HCT116 (cell line): ENCODE measurements at regions not wholly inside any gene's neighbourhood (a gene's known extent, or its start where the extent isn't known, plus 50 kb on each side); places are given as distances from the start of the nearest gene placed in this dataset.

Source experiments
- ATAC-seq: fragments of 200-7000 bp; cut with Tn5 transposase; 2 replicates; pipeline ENCODE4 v1.9.1; 2020; ENCODE audit warnings: mild to moderate bottlenecking, moderate library complexity
- BruUV-seq: library from RNA; stranded (reverse); fragments of 400-500 nt; replicated peaks from 2 replicates; lab custom pipeline; 2021; lab: Mats Ljungman, UMichigan
- CTCF ChIA-PET: fragments of 300-600 bp; sonication (Branson Sonifier 250); formaldehyde crosslinking; loops from one replicate; lab custom pipeline; 2021; ENCODE audit warnings: antibody characterized with exemption; lab: Charles Lee
- POLR2A ChIA-PET: fragments of 300-600, 350-600 bp; sonication (Branson Sonifier 250); formaldehyde crosslinking; loops from one replicate; lab custom pipeline; 2021; ENCODE audit warnings: antibody characterized with exemption; lab: Charles Lee
- RAD21 ChIA-PET, 2 experiments: fragments of 300-600 bp; sonication (Branson Sonifier 250); formaldehyde crosslinking; loops; one replicate each; lab custom pipeline; 2023; ENCODE audit warnings: low total read pairs in 2 of 2; ENCODE audit not compliant: uncharacterized antibody in 2 of 2, unreplicated experiment in 2 of 2, low non-redundant PET in 1 of 2; lab: Charles Lee
- DNase-seq: peaks from one replicate; pipeline ENCODE4 v3.0.0-alpha.2; 2010; ENCODE audit warnings: low read depth, low spot score
- H2AFZ ChIP-seq: fragments of 200-600 bp; shearing (Covaris generic), sonication (generic); 2 replicates; pipeline ENCODE4 v1.6.1; 2017; ENCODE audit warnings: low read depth, mixed run types, mixed read lengths, antibody characterized with exemption, low read length; ENCODE audit not compliant: poor library complexity, severe bottlenecking
- H3K27ac ChIP-seq: 2 replicates; pipeline ENCODE4 v1.5.1; 2012; ENCODE audit warnings: low read depth, low read length
- H3K27me3 ChIP-seq: fragments of 200-600 bp; sonication (generic); 2 replicates; pipeline ENCODE4 v1.6.1; 2016; ENCODE audit warnings: mixed run types, low read length, mixed read lengths; ENCODE audit not compliant: insufficient read depth
- H3K36me3 ChIP-seq, 2 experiments: fragments of 200-500 bp in 1 of 2; fragments of 200-600 bp in 1 of 2; sonication (Bioruptor generic) in 1 of 2; sonication (generic) in 1 of 2; 2 replicates each; pipeline versions ENCODE4 v1.5.1 to v1.6.1; 2014 to 2016; ENCODE audit warnings: low read length in 2 of 2, inconsistent platforms in 1 of 2, mixed read lengths in 1 of 2, mixed run types in 1 of 2; ENCODE audit not compliant: insufficient read depth in 2 of 2, control insufficient read depth in 1 of 2
- H3K4me1 ChIP-seq, 2 experiments: fragments of 200-600 bp in 1 of 2; sonication (generic) in 1 of 2; 2 replicates each; pipeline versions ENCODE4 v1.5.1 to v1.6.1; 2012 to 2017; ENCODE audit warnings: low read length in 2 of 2, inconsistent platforms in 1 of 2, mild to moderate bottlenecking in 1 of 2, mixed read lengths in 1 of 2, mixed run types in 1 of 2, moderate library complexity in 1 of 2; ENCODE audit not compliant: insufficient read depth in 2 of 2, control insufficient read depth in 1 of 2
- H3K4me2 ChIP-seq: fragments of 200-600 bp; sonication (generic); 2 replicates; pipeline ENCODE4 v1.6.1; 2017; ENCODE audit warnings: mixed run types, low read length, mixed read lengths
- H3K4me3 ChIP-seq, 2 experiments: fragments of 200-600 bp in 1 of 2; sonication (generic) in 1 of 2; replicated peaks in 1 of 2; 2 replicates each; pipeline ENCODE4 v1.5.1; 2011 to 2016; ENCODE audit warnings: low read length in 2 of 2, control low read depth in 1 of 2, low read depth in 1 of 2, mild to moderate bottlenecking in 1 of 2, mixed read lengths in 1 of 2, mixed run types in 1 of 2
- H3K79me2 ChIP-seq: fragments of 200-600 bp; sonication (generic); 2 replicates; pipeline ENCODE4 v1.6.1; 2017; ENCODE audit warnings: mild to moderate bottlenecking, mixed run types, low read length, moderate library complexity, mixed read lengths; ENCODE audit not compliant: insufficient read depth
- H3K9ac ChIP-seq: fragments of 200-600 bp; sonication (generic); 2 replicates; pipeline ENCODE4 v1.6.1; 2016; ENCODE audit warnings: low read length, mixed read lengths
- H3K9me2 ChIP-seq: fragments of 200-600 bp; sonication (generic), shearing (Covaris generic); 2 replicates; pipeline ENCODE4 v1.6.1; 2017; ENCODE audit warnings: mixed run types, mild to moderate bottlenecking, moderate library complexity; ENCODE audit not compliant: insufficient read depth
- H3K9me3 ChIP-seq, 2 experiments: fragments of 200-500 bp in 1 of 2; fragments of 200-600 bp in 1 of 2; sonication (Bioruptor generic) in 1 of 2; sonication (generic) in 1 of 2; 2 replicates each; pipeline ENCODE4 v1.6.1; 2014 to 2017; ENCODE audit warnings: low read length in 2 of 2, mixed read lengths in 2 of 2, inconsistent platforms in 1 of 2, low read depth in 1 of 2, mild to moderate bottlenecking in 1 of 2, mixed run types in 1 of 2, moderate library complexity in 1 of 2; ENCODE audit not compliant: control insufficient read depth in 1 of 2, insufficient read depth in 1 of 2
- H4K20me1 ChIP-seq: fragments of 200-600 bp; sonication (generic), shearing (Covaris generic); 2 replicates; pipeline ENCODE4 v1.6.1; 2017; ENCODE audit warnings: mixed run types, mild to moderate bottlenecking, moderate library complexity; ENCODE audit not compliant: insufficient read depth
- CBX3 ChIP-seq: IDR thresholded peaks from 2 replicates; pipeline ENCODE4 v1.6.1; 2012; ENCODE audit warnings: low read depth
- CEBPB ChIP-seq: IDR thresholded peaks from 2 replicates; pipeline ENCODE4 v1.6.1; 2012; ENCODE audit warnings: low read depth
- EGR1 ChIP-seq: IDR thresholded peaks from 2 replicates; pipeline ENCODE4 v1.6.1; 2012; ENCODE audit warnings: low read depth
- ELF1 ChIP-seq: IDR thresholded peaks from 2 replicates; pipeline ENCODE4 v1.6.1; 2012; ENCODE audit warnings: low read depth, borderline replicate concordance
- EZH2 ChIP-seq: fragments of 200-600 bp; sonication (generic); IDR thresholded peaks from 2 replicates; pipeline ENCODE4 v1.6.1; 2017; ENCODE audit warnings: antibody characterized with exemption, mixed run types
- EZH2phosphoT487 ChIP-seq: fragments of 200-600 bp; IDR thresholded peaks from 2 replicates; pipeline ENCODE4 v1.6.1; 2018; ENCODE audit warnings: antibody characterized with exemption, borderline replicate concordance
- FOSL1 ChIP-seq: IDR thresholded peaks from 2 replicates; pipeline ENCODE4 v1.6.1; 2012; ENCODE audit warnings: low read depth
- JUND ChIP-seq: IDR thresholded peaks from 2 replicates; pipeline ENCODE4 v1.6.1; 2012
- POLR2A ChIP-seq: IDR thresholded peaks from 2 replicates; pipeline ENCODE4 v1.7.0; 2011; ENCODE audit warnings: borderline replicate concordance; ENCODE audit not compliant: insufficient read depth, insufficient read length; ENCODE audit errors: extremely low read depth
- POLR2AphosphoS5 ChIP-seq: IDR thresholded peaks from 2 replicates; pipeline ENCODE4 v1.6.1; 2011; ENCODE audit warnings: mild to moderate bottlenecking, low read depth, low read length, moderate library complexity
- SP1 ChIP-seq: IDR thresholded peaks from 2 replicates; pipeline ENCODE4 v1.6.1; 2012; ENCODE audit warnings: low read depth
- SRF ChIP-seq: IDR thresholded peaks from 2 replicates; pipeline ENCODE4 v1.6.1; 2012; ENCODE audit warnings: low read depth
- ZNF274 ChIP-seq: fragments of 200-500 bp; sonication (Bioruptor generic); IDR thresholded peaks from 2 replicates; pipeline ENCODE4 v1.6.1; 2014; ENCODE audit warnings: mild to moderate bottlenecking, low read depth, low read length, inconsistent platforms
- intact Hi-C: fragments of 100-400 bp; cut with micrococcal nuclease; formaldehyde crosslinking; loops from 2 replicates; pipeline ENCODE4 v1.10.0; 2022
- TF ChIP-seq, protein P1 (sequence below): IDR thresholded peaks from 2 replicates; pipeline ENCODE4 v1.6.1; 2011; ENCODE audit warnings: mild to moderate bottlenecking, low read length, moderate library complexity; ENCODE audit not compliant: insufficient replicate concordance; ENCODE audit errors: extremely low read depth
- TF ChIP-seq, protein P2 (sequence below): IDR thresholded peaks from 2 replicates; pipeline ENCODE4 v1.6.1; 2012

DNA sequence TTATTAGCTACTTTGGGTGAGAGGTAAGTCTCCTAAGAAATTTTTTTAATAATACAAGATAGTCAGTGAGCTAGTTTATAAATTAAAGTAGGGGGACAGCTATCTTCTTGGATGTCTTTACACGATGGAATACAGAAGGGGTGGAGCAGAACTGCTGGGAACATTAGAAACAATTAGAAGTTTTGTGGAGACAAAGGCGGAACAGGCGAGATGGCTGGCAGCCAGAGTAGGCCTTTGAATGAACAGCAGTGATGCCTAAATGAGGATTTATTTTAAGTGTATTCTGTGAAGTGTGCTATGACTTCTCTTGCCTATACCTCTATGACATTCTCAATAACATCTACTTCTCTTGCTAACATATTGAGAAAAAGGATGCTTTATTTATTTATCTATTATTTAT lies 1345.3 kb upstream of the SEL1L start:
- Histone ChIP-seq H4K20me1 (no peaks in the 10 kb centered on the region), H3K79me2 (no peaks in the 10 kb centered on the region)
- TF ChIP-seq, protein P1, sequence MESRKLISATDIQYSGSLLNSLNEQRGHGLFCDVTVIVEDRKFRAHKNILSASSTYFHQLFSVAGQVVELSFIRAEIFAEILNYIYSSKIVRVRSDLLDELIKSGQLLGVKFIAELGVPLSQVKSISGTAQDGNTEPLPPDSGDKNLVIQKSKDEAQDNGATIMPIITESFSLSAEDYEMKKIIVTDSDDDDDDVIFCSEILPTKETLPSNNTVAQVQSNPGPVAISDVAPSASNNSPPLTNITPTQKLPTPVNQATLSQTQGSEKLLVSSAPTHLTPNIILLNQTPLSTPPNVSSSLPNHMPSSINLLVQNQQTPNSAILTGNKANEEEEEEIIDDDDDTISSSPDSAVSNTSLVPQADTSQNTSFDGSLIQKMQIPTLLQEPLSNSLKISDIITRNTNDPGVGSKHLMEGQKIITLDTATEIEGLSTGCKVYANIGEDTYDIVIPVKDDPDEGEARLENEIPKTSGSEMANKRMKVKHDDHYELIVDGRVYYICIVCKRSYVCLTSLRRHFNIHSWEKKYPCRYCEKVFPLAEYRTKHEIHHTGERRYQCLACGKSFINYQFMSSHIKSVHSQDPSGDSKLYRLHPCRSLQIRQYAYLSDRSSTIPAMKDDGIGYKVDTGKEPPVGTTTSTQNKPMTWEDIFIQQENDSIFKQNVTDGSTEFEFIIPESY = no peak
- TF ChIP-seq POLR2AphosphoS5 (no peak), SRF (no peak), EGR1 (no peak), POLR2A (no peak), CBX3 (no peak), EZH2phosphoT487 (no peak), JUND (no peak), CEBPB (no peak), SP1 (no peak), FOSL1 (no peak), ZNF274 (no peak), ELF1 (no peak), EZH2 (no peak)
- TF ChIP-seq, protein P2, sequence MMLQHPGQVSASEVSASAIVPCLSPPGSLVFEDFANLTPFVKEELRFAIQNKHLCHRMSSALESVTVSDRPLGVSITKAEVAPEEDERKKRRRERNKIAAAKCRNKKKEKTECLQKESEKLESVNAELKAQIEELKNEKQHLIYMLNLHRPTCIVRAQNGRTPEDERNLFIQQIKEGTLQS = no peak
- TF ChIP-seq, all 23 proteins: peak for 0
- intact Hi-C loops = no loop called here
- ChIA-PET POLR2A (no interaction called here), RAD21 (no interaction called here), CTCF (no interaction called here)
- no peak overlapping the region for H3K9ac ChIP-seq
- no peak overlapping the region for H3K27ac ChIP-seq
- no TSS peak for BruUV-seq
- H3K4me2 ChIP-seq = no peak overlapping the region
- DNase-seq (no peak), ATAC-seq (no peak)
- peaks cover 4 to 30% of the 10 kb centered on the region in 2 experiments; a peak in 2 of 4 replicates for H3K9me3 ChIP-seq
- no peaks in the 10 kb centered on the region for H3K9me2 ChIP-seq
- H3K36me3 ChIP-seq = no peaks in the 10 kb centered on the region
- H3K4me3 ChIP-seq = no peak overlapping the region
- no peaks in the 10 kb centered on the region for H3K27me3 ChIP-seq
- H3K4me1 ChIP-seq = no peaks in the 10 kb centered on the region
- H2AFZ ChIP-seq = no peak overlapping the region
